ENCODE measurements at regions not wholly inside any gene's neighbourhood (a gene's known extent, or its start where the extent isn't known, plus 50 kb on each side); places are given as distances from the start of the nearest gene placed in this dataset.

- no peak for DNase-seq
Observed at GRCh38 chr2:240300261-240300821, 135.1 kb upstream of the GPC1 start.

GRCh38 chr2:240300840-240301239, 134.6 kb upstream of the GPC1 start:
- no peak for DNase-seq

GRCh38 chr2:240301256-240301795, 134.1 kb upstream of the GPC1 start:
- DNase-seq = no peak

GRCh38 chr2:240302041-240302440, 133.4 kb upstream of the GPC1 start:
- DNase-seq = no peak

- no peak for DNase-seq
Observed at GRCh38 chr2:240302933-240303595, 132.4 kb upstream of the GPC1 start.

- DNase-seq = no peak
Observed at GRCh38 chr2:240303896-240304745, 131.3 kb upstream of the GPC1 start.

- DNase-seq = no peak
Observed at GRCh38 chr2:240304746-240305161, 130.7 kb upstream of the GPC1 start.

- no peak for DNase-seq
Observed at GRCh38 chr2:240305369-240305962, 130.0 kb upstream of the GPC1 start.

GRCh38 chr2:240306185-240306584, 129.3 kb upstream of the GPC1 start:
- DNase-seq = no peak

GRCh38 chr2:240308111-240308651, 127.3 kb upstream of the GPC1 start:
- no peak for DNase-seq

GRCh38 chr2:240309214-240309613, 126.2 kb upstream of the GPC1 start:
- no peak for DNase-seq

- DNase-seq = no peak
Observed at GRCh38 chr2:240310201-240310600, 125.3 kb upstream of the GPC1 start.

- DNase-seq = no peak
Observed at GRCh38 chr2:240310645-240311044, 124.8 kb upstream of the GPC1 start.

- no peak for DNase-seq
Observed at GRCh38 chr2:240311821-240312220, 123.6 kb upstream of the GPC1 start.

- DNase-seq = no peak
Observed at GRCh38 chr2:240319221-240319854, 116.1 kb upstream of the GPC1 start.

- no peak for DNase-seq
Observed at GRCh38 chr2:240319855-240320203, 115.6 kb upstream of the GPC1 start.

GRCh38 chr2:240320204-240320993, 115.1 kb upstream of the GPC1 start:
- no peak for DNase-seq

- no peak for DNase-seq
Observed at GRCh38 chr2:240322231-240322955, 113.1 kb upstream of the GPC1 start.

- DNase-seq = no peak
Observed at GRCh38 chr2:240322991-240323390, 112.5 kb upstream of the GPC1 start.

- DNase-seq = no peak
Observed at GRCh38 chr2:240323601-240324291, 111.7 kb upstream of the GPC1 start.

All from activated CD4-positive, alpha-beta T cell treated with anti-CD3 and anti-CD28 coated beads, Interleukin-2, amount 50 U/mL, for 4 hours (primary cell).